Endodermal cell (in vitro differentiated cells): ENCODE measurements at regions not wholly inside any gene's neighbourhood (a gene's known extent, or its start where the extent isn't known, plus 50 kb on each side); places are given as distances from the start of the nearest gene placed in this dataset.

Experiments
- DNase-seq: peaks from one replicate; pipeline ENCODE4 v3.0.0-alpha.2; 2017
- H3K27ac ChIP-seq: 2 replicates; pipeline ENCODE4 v1.5.1; 2013; ENCODE audit warnings: mild to moderate bottlenecking, low read depth, low read length, moderate library complexity
- H3K27me3 ChIP-seq: 2 replicates; pipeline ENCODE4 v1.6.1; 2013; ENCODE audit warnings: mild to moderate bottlenecking, low read length, moderate library complexity; ENCODE audit not compliant: insufficient read depth, control insufficient read depth, poor library complexity, severe bottlenecking
- H3K36me3 ChIP-seq: 2 replicates; pipeline ENCODE4 v1.7.0; 2013; ENCODE audit warnings: mild to moderate bottlenecking, low read length, moderate library complexity; ENCODE audit not compliant: control insufficient read depth, insufficient read depth
- H3K4me1 ChIP-seq: one replicate; pipeline ENCODE4 v1.7.0; 2013; ENCODE audit warnings: low read length; ENCODE audit not compliant: control insufficient read depth, insufficient read depth
- H3K4me3 ChIP-seq: 2 replicates; pipeline ENCODE4 v1.5.1; 2013; ENCODE audit warnings: mild to moderate bottlenecking, low read length, moderate library complexity
- H3K9ac ChIP-seq: 2 replicates; pipeline ENCODE4 v1.6.1; 2013; ENCODE audit warnings: mild to moderate bottlenecking, low read length, moderate library complexity; ENCODE audit not compliant: poor library complexity, severe bottlenecking; ENCODE audit errors: extremely low read depth
- H3K9me3 ChIP-seq: 2 replicates; pipeline ENCODE4 v1.6.1; 2013; ENCODE audit warnings: mild to moderate bottlenecking, low read length, moderate library complexity; ENCODE audit not compliant: control insufficient read depth
- H3K27ac Mint-ChIP-seq: 2 replicates; pipeline ENCODE4 v1.8.0; 2020; ENCODE audit warnings: mixed read lengths
- H3K27me3 Mint-ChIP-seq: 2 replicates; pipeline ENCODE4 v1.8.0; 2021; ENCODE audit warnings: mild to moderate bottlenecking, mixed read lengths; ENCODE audit not compliant: insufficient read depth
- H3K36me3 Mint-ChIP-seq: 2 replicates; pipeline ENCODE4 v1.8.0; 2020; ENCODE audit warnings: low read depth, mixed read lengths
- H3K4me1 Mint-ChIP-seq: 2 replicates; pipeline ENCODE4 v1.8.0; 2020; ENCODE audit warnings: mixed read lengths
- H3K4me3 Mint-ChIP-seq: 2 replicates; pipeline ENCODE4 v1.8.0; 2020; ENCODE audit warnings: mild to moderate bottlenecking, moderate library complexity, mixed read lengths
- H3K9me3 Mint-ChIP-seq: 2 replicates; pipeline ENCODE4 v1.8.0; 2020; ENCODE audit warnings: mild to moderate bottlenecking, mixed read lengths
- WGBS, 2 experiments: methylation state at CpG; one replicate each; pipeline versions ENCODE4 v1.1.5 to v1.1.7; 2013; ENCODE audit warnings: missing lambda C conversion rate in 2 of 2, mixed read lengths in 1 of 2; ENCODE audit not compliant: insufficient coverage in 1 of 2, insufficient read length in 1 of 2; 5-methylcytosine and 5-hydroxymethylcytosine counted together
- TF ChIP-seq, protein P1 (sequence below): fragments of 200-600 bp; sonication (generic); conservative IDR thresholded peaks from 2 replicates; pipeline ENCODE4 v1.5.0; 2021; ENCODE audit warnings: antibody characterized with exemption, mild to moderate bottlenecking

DNA sequence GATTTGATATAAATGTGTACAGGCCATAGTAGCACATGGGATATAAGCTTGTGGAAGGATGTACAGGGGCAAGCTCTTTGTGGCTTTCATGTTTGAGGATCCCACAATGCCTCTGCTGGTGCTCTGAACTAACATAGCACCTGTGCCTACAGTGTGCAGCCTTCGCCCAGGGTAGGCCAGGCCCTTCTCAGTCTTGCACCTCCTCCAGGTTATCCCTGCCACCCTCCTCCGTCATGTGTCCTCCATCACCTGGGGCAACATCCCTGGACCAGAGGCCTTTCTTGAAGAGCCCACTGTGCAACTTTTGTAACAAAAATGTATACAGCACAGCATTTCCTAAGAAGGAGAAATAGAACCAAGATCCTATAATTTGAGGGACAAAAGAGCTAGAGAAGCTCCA lies 306.8 kb downstream of the IRS2 start:
- H3K27me3 Mint-ChIP-seq, result no peaks in the 10 kb centered on the region

DNA sequence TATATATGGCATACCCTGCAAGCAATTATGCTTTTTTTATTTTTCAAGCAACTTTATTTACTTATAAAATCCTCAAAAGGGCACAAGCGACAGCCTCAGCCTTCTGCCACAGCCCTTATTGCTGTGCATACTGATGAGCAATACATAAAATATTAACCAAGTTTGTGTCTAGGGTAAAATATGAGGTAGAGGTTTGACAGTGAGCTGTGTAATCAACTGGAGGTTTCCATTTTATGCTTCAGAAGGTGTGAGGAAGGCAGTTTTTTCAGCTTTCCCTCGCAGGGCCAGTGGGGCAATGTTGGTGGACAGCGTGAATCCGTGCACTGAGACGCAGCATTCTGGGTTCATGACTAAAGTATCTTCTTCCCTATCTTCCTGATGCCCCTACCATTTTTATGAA lies 310.4 kb downstream of the IRS2 start:
- no peak overlapping the region for H3K4me3 ChIP-seq
- H3K4me3 Mint-ChIP-seq, result no peak overlapping the region
- H3K27me3 ChIP-seq, result no peaks in the 10 kb centered on the region
- H3K4me1 ChIP-seq, result no peaks in the 10 kb centered on the region
- H3K9me3 Mint-ChIP-seq, result no peaks in the 10 kb centered on the region
- H3K36me3 ChIP-seq, result no peaks in the 10 kb centered on the region
- H3K4me1 Mint-ChIP-seq, result no peaks in the 10 kb centered on the region
- TF ChIP-seq, protein P1, sequence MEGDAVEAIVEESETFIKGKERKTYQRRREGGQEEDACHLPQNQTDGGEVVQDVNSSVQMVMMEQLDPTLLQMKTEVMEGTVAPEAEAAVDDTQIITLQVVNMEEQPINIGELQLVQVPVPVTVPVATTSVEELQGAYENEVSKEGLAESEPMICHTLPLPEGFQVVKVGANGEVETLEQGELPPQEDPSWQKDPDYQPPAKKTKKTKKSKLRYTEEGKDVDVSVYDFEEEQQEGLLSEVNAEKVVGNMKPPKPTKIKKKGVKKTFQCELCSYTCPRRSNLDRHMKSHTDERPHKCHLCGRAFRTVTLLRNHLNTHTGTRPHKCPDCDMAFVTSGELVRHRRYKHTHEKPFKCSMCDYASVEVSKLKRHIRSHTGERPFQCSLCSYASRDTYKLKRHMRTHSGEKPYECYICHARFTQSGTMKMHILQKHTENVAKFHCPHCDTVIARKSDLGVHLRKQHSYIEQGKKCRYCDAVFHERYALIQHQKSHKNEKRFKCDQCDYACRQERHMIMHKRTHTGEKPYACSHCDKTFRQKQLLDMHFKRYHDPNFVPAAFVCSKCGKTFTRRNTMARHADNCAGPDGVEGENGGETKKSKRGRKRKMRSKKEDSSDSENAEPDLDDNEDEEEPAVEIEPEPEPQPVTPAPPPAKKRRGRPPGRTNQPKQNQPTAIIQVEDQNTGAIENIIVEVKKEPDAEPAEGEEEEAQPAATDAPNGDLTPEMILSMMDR, result no peak
- DNase-seq, result no peak
- 82 to 96% methylated on average over 3 to 5 of the region's 5 CpGs for WGBS, 2 experiments
- H3K27me3 Mint-ChIP-seq, result no peaks in the 10 kb centered on the region
- H3K9me3 ChIP-seq, result no peaks in the 10 kb centered on the region
- H3K27ac Mint-ChIP-seq, result no peak overlapping the region
- no peak overlapping the region for H3K27ac ChIP-seq
- no peaks in the 10 kb centered on the region for H3K36me3 Mint-ChIP-seq
- H3K9ac ChIP-seq, result no peak overlapping the region

More for the DNA sequence above, 306.8 kb downstream of the IRS2 start:
- Histone ChIP-seq H3K4me1 (no peaks in the 10 kb centered on the region), H3K9me3 (no peaks in the 10 kb centered on the region), H3K27ac (no peak overlapping the region), H3K36me3 (no peaks in the 10 kb centered on the region), H3K4me3 (no peak overlapping the region), H3K9ac (no peak overlapping the region), H3K27me3 (no peaks in the 10 kb centered on the region)
- DNase-seq, result no peak
- Mint-ChIP-seq H3K4me1 (no peaks in the 10 kb centered on the region), H3K9me3 (no peaks in the 10 kb centered on the region), H3K4me3 (no peak overlapping the region), H3K27ac (no peak overlapping the region), H3K36me3 (no peaks in the 10 kb centered on the region)
- 94% methylated on average over 2 of the region's 2 CpGs; no CpG with 5 or more reads in 1 of the 2 experiments for WGBS, 2 experiments
- TF ChIP-seq, protein P1, result no peak

DNA sequence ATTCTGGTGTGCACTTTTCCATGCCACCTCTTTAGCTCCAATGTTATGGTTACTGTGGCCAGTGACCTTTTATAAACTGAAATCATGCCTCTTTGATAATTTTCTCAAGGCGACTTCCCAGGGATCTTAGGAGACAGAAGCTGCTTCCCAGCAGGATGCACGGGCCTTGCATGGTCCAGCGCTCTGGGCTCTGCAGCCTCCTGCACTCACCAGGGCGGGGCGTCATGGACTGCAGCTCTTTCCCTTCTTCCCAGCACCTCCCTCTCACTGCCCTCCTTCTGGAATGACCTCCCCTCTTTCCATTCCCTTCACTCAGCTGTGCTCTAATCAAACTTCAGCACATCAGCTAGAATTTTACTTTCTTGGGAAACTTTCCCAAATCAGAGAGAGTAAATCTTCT lies 318.3 kb downstream of the IRS2 start:
- H3K9me3 ChIP-seq, result peaks cover 2% of the 10 kb centered on the region
- Mint-ChIP-seq H3K36me3 (no peaks in the 10 kb centered on the region), H3K4me3 (no peak overlapping the region), H3K4me1 (no peaks in the 10 kb centered on the region), H3K27ac (no peak overlapping the region), H3K9me3 (peaks cover 3% of the 10 kb centered on the region), H3K27me3 (no peaks in the 10 kb centered on the region)
- no peaks in the 10 kb centered on the region for H3K4me1 ChIP-seq
- no peak for DNase-seq
- TF ChIP-seq, protein P1, result no peak
- H3K36me3 ChIP-seq, result no peaks in the 10 kb centered on the region
- no peaks in the 10 kb centered on the region for H3K27me3 ChIP-seq
- no peak overlapping the region for H3K9ac ChIP-seq
- no peak overlapping the region for H3K4me3 ChIP-seq
- WGBS, 2 experiments, result 77 to 80% methylated on average over 5 of the region's 5 CpGs
- H3K27ac ChIP-seq, result no peak overlapping the region
